GM12873 (cell line): ENCODE measurements at regions not wholly inside any gene's neighbourhood (a gene's known extent, or its start where the extent isn't known, plus 50 kb on each side); places are given as distances from the start of the nearest gene placed in this dataset.

Experiments
- TF ChIP-seq, protein P1 (sequence below): IDR thresholded peaks from 2 replicates; pipeline ENCODE4 v1.5.1; 2012; ENCODE audit warnings: low read depth, mild to moderate bottlenecking, moderate library complexity, low read length, control low read depth; ENCODE audit not compliant: insufficient read depth; ENCODE audit errors: missing control alignments

DNA sequence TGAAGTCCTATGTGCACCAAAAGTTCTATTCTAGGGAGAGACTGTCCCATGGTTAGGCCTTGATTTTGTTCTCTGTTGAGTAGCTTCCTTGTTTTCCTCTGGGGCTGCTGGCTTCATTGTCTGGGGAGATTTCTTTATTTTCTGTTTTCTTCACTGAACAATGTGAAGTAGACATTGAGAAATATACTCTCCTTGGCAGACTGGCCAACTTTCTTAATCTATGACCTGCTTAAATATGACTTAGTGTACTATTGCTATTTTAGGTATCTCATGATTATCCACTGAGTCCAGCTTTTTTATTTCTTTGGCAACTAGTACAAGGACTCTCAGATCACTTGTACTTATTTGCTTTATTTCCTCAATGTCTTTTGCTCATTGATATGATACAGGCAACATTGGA lies 1594.6 kb downstream of the ARAP2 start:
- TF ChIP-seq, protein P1, sequence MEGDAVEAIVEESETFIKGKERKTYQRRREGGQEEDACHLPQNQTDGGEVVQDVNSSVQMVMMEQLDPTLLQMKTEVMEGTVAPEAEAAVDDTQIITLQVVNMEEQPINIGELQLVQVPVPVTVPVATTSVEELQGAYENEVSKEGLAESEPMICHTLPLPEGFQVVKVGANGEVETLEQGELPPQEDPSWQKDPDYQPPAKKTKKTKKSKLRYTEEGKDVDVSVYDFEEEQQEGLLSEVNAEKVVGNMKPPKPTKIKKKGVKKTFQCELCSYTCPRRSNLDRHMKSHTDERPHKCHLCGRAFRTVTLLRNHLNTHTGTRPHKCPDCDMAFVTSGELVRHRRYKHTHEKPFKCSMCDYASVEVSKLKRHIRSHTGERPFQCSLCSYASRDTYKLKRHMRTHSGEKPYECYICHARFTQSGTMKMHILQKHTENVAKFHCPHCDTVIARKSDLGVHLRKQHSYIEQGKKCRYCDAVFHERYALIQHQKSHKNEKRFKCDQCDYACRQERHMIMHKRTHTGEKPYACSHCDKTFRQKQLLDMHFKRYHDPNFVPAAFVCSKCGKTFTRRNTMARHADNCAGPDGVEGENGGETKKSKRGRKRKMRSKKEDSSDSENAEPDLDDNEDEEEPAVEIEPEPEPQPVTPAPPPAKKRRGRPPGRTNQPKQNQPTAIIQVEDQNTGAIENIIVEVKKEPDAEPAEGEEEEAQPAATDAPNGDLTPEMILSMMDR, result no peak

DNA sequence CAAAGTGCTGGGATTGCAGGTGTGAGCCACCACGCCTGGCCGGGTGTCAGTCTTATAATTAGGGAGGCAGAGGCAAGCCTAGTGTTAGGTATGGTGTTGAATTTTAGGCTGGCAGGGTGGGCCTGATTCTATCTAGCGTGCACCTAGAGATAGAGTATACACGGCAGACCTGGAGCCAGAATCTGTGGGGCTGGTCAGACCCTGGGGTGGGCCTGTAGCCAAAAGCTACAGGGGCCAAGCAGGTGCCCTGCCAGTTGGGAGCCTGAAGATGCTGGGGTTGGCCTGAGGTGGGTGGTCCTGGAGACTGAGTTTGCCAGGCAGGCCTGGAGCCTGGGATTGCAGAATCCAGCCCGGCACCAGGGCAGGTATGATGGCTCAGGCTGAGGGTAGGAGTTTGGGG lies 1580.3 kb downstream of the ARAP2 start:
- TF ChIP-seq, protein P1, result no peak

DNA sequence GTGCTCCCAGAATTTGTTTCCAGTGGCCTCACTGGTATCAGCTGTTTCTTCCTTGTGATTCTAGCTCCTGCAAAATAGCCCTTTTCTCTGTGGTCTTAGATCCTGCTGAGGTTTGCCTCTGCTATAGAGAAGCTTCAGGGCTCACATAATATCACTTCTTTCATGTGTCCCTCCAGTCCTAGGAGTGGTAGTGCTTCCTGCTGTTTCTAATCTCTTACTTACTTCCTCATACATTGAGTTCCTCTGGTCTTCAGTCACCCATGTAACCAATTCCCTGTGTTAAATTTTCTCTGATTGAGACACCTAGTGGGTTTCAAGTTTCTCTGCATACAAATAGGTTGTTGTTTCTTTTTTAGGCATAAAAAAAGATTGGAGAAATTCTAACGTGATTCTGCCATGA lies 1567.9 kb downstream of the ARAP2 start:
- TF ChIP-seq, protein P1, result no peak

DNA sequence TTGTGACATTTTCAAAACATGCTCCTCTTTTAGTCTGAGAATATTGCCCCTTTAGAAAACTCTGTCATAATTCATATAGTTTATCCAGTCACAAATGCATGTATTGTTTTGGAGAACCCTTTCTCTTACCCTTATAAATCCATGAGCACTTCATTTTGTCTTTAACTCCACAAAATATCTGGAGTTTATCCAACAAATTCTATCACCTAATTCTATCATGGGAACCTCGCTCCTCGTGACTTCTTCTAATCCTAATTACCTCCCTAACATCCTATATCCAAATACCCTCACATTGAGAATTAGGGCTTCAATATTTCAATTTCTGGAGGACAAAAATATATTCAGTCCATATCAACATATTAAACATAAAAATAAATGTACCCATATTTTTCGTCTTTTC lies 1565.9 kb downstream of the ARAP2 start:
- TF ChIP-seq, protein P1, result no peak

DNA sequence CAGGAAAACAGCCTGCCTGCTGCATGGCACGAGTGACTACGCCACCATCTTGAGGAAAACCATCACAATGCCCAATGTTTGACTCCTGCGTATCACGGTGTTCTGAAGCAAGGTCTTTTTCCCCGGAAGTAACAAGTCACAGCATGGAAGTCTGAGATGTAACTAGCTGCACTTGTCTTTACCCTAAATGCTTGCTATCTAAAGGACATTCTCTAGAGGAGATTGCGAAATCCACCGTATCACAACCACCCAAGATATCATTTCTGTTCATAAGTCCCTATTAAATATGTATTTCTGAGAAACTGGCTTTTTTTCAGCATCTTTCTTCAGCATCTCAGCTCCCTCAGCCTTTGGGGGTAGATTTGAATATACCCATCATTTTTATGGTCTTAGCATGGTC lies 1565.1 kb downstream of the ARAP2 start:
- TF ChIP-seq, protein P1, result no peak

DNA sequence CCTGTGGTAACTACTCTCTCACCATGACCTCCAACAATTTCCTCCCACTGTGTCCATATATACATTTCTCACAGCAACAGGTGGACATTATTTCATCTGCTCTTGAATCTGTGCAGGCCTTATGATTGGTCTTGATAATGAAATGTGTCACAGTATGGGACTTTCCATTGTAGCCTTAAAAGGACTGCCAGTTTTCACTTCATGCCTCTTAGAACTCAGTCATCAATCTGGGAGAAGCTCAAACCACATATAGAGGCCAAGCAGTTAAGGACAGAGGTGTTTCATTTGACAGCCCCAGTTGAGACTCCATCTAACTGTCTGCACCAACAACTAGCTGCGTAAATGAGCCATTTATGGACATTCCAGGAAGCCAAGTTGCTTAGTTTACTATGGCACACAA lies 1534.8 kb downstream of the ARAP2 start:
- TF ChIP-seq, protein P1, result no peak

DNA sequence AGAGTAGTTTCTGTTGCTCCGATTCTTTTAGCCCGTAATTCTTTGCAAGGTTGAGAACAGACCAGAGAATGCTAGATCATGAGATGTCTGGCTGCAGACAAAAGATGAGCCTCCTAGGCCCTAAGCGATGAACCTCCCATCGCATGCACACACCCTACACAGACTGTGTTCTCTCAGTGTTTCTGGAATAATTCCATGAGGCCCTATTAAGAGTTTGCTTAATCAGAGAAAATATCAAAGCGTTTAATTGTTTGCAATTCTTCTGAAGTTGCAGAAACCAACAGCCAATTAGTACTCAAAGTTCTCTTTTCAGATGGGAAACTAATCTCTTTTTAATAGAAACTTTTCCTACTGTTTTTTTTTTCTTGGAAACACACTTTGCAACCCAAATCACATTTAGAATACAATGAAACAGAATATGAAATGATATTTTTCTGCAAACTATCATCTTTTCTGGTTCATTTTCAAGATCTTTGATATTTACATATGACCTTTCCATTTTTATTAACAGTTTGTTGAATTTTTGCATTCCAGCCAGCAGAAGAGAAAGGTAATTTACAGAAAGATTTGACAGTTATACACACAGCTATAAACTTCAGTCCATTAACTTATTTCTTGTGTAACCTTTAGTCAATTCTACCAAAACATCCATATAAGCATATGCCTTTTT lies 1525.6 kb downstream of the ARAP2 start:
- TF ChIP-seq, protein P1, result no peak
